ENCODE measurements at regions not wholly inside any gene's neighbourhood (a gene's known extent, or its start where the extent isn't known, plus 50 kb on each side); places are given as distances from the start of the nearest gene placed in this dataset.
"Not testable (repeated sequence)": the region's sequence is repeated elsewhere in the genome, so short reads cannot be mapped to it uniquely, and the experiment has no call there.

DNA sequence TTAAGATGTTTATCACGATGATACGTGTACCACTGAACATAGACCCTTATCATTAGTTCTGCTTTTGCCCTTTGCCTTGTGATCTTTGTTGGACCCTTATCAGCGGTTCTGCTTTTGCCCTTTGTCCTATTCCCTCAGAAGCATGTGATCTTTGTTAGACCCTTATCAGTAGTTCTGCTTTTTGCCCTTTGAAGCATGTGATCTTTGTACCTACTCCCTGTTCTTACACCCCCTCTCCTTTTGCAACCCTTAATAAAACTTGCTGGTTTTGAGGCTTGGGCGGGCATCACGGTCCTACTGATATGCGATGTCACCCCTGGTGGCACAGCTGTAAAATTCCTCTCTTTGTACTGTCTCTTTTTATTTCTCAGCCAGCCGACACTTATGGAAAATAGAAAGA lies 117.0 kb downstream of the SDHAF3 start:
- H3K36me3 Mint-ChIP-seq; H3K27me3 Mint-ChIP-seq (ENCODE audit: low read depth in 2 of 2); DNase-seq; H3K4me3 ChIP-seq (ENCODE audit: low read length); H3K27me3 ChIP-seq (ENCODE audit: control insufficient read depth, insufficient read depth, low read length); H3K4me1 Mint-ChIP-seq; H3K4me1 ChIP-seq (ENCODE audit: control insufficient read depth, insufficient read depth, low read length); H3K4me3 Mint-ChIP-seq; intact Hi-C loops (cut with micrococcal nuclease); H3K27ac ChIP-seq (ENCODE audit: low read length); H3K27ac Mint-ChIP-seq; H3K36me3 ChIP-seq (ENCODE audit: control insufficient read depth, insufficient read depth, low read length); ATAC-seq: not testable (repeated sequence)
- 82% methylated on average over 7 of the region's 7 CpGs for WGBS (ENCODE audit: insufficient coverage)
- peaks cover 23% of the 10 kb centered on the region in 2 donors for H3K9me3 Mint-ChIP-seq
- peaks cover 11% of the 10 kb centered on the region for H3K9me3 ChIP-seq (ENCODE audit: control insufficient read depth, insufficient read depth, low read length)

DNA sequence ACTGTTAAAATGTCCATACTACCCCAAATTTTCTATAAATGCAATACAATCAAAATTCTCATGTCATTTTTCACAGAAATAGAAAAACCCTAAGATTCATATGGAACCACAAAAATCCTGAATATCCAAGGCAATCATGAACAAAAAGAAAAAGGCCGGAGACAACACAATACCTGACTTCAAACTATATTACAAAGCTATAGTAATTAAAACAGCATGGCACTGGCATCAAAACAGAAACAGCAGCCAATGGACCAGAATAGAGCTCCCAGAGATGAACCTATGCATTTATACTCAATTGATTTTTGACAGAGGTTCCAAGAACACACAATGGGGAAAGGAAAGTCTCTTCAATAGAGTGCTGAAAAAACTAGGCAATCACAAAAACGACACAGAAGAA lies 128.8 kb downstream of the SDHAF3 start:
- Mint-ChIP-seq H3K27ac (no peak overlapping the region), H3K36me3 (no peaks in the 10 kb centered on the region), H3K4me3 (no peak overlapping the region), H3K9me3 (peaks cover 9 to 11% of the 10 kb centered on the region in 2 donors), H3K4me1 (no peaks in the 10 kb centered on the region), H3K27me3 (ENCODE audit: low read depth in 2 of 2) (no peaks in the 10 kb centered on the region)
- Histone ChIP-seq H3K9me3 (ENCODE audit: control insufficient read depth, insufficient read depth, low read length) (no peaks in the 10 kb centered on the region), H3K4me3 (ENCODE audit: low read length) (no peak overlapping the region), H3K27me3 (ENCODE audit: control insufficient read depth, insufficient read depth, low read length) (no peaks in the 10 kb centered on the region), H3K36me3 (ENCODE audit: control insufficient read depth, insufficient read depth, low read length) (no peaks in the 10 kb centered on the region), H3K4me1 (ENCODE audit: control insufficient read depth, insufficient read depth, low read length) (no peaks in the 10 kb centered on the region), H3K27ac (ENCODE audit: low read length) (no peak overlapping the region)
- 64% methylated on average over 1 of the region's 2 CpGs for WGBS (ENCODE audit: insufficient coverage)
- TF ChIP-seq, protein P1, sequence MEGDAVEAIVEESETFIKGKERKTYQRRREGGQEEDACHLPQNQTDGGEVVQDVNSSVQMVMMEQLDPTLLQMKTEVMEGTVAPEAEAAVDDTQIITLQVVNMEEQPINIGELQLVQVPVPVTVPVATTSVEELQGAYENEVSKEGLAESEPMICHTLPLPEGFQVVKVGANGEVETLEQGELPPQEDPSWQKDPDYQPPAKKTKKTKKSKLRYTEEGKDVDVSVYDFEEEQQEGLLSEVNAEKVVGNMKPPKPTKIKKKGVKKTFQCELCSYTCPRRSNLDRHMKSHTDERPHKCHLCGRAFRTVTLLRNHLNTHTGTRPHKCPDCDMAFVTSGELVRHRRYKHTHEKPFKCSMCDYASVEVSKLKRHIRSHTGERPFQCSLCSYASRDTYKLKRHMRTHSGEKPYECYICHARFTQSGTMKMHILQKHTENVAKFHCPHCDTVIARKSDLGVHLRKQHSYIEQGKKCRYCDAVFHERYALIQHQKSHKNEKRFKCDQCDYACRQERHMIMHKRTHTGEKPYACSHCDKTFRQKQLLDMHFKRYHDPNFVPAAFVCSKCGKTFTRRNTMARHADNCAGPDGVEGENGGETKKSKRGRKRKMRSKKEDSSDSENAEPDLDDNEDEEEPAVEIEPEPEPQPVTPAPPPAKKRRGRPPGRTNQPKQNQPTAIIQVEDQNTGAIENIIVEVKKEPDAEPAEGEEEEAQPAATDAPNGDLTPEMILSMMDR (IDR thresholded peaks at IDR 0.05) = no peak
- intact Hi-C loops (cut with micrococcal nuclease) = no loop called here
- DNase-seq = no peak
- no peak for ATAC-seq

DNA sequence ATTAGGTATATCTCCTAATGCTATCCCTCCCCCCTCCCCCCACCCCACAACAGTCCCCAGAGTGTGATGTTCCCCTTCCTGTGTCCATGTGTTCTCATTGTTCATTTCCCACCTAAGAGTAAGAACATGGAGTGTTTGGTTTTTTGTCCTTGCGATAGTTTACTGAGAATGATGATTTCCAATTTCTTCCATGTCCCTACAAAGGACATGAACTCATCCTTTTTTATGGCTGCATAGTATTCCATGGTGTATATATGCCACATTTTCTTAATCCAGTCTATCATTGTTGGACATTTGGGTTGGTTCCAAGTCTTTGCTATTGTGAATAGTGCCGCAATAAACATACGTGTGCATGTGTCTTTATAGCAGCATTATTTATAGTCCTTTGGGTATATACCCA lies 140.7 kb downstream of the SDHAF3 start:
- H3K9me3 ChIP-seq (ENCODE audit: control insufficient read depth, insufficient read depth, low read length); H3K36me3 ChIP-seq (ENCODE audit: control insufficient read depth, insufficient read depth, low read length); H3K4me1 ChIP-seq (ENCODE audit: control insufficient read depth, insufficient read depth, low read length); H3K9me3 Mint-ChIP-seq; ATAC-seq; H3K4me3 ChIP-seq (ENCODE audit: low read length); H3K27me3 Mint-ChIP-seq (ENCODE audit: low read depth in 2 of 2); H3K27ac Mint-ChIP-seq; intact Hi-C loops (cut with micrococcal nuclease); DNase-seq; H3K27me3 ChIP-seq (ENCODE audit: control insufficient read depth, insufficient read depth, low read length); H3K4me1 Mint-ChIP-seq; H3K4me3 Mint-ChIP-seq; H3K36me3 Mint-ChIP-seq; H3K27ac ChIP-seq (ENCODE audit: low read length): not testable (repeated sequence)
- no CpG with 5 or more reads among the region's 3 CpGs for WGBS (ENCODE audit: insufficient coverage)

DNA sequence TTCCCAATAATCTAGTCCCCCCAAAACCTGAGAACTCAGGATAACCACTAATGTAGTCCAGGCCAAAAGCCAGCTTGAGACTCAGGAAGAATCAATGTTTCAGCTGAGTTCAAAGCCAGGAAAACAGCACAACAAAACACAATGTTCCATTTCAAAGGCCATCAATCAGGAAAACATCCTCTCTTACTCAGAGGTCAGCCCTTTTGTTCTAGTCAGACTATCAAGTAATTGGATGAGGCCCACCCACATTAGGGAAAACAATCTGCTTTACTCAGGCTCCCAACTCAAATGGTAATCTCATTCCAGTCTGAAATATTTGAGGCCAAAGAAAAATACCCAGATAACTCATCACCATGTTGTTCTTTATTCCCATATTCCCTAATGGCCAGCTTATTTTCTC lies 152.2 kb downstream of the SDHAF3 start:
- no peaks in the 10 kb centered on the region for H3K4me1 Mint-ChIP-seq
- H3K4me3 Mint-ChIP-seq = no peak overlapping the region
- H3K4me3 ChIP-seq (ENCODE audit: low read length) = no peak overlapping the region
- H3K9me3 Mint-ChIP-seq = peaks cover 5 to 9% of the 10 kb centered on the region in 2 donors
- no peaks in the 10 kb centered on the region for H3K27me3 Mint-ChIP-seq (ENCODE audit: low read depth in 2 of 2)
- ATAC-seq (no peak), DNase-seq (no peak)
- H3K9me3 ChIP-seq (ENCODE audit: control insufficient read depth, insufficient read depth, low read length) = no peaks in the 10 kb centered on the region
- no peaks in the 10 kb centered on the region for H3K36me3 Mint-ChIP-seq
- intact Hi-C loops (cut with micrococcal nuclease) = no loop called here
- no peak overlapping the region for H3K27ac ChIP-seq (ENCODE audit: low read length)
- H3K36me3 ChIP-seq (ENCODE audit: control insufficient read depth, insufficient read depth, low read length) = no peaks in the 10 kb centered on the region
- no peak overlapping the region for H3K27ac Mint-ChIP-seq
- H3K4me1 ChIP-seq (ENCODE audit: control insufficient read depth, insufficient read depth, low read length) = no peaks in the 10 kb centered on the region
- TF ChIP-seq, protein P1 (IDR thresholded peaks at IDR 0.05) = no peak
- no peaks in the 10 kb centered on the region for H3K27me3 ChIP-seq (ENCODE audit: control insufficient read depth, insufficient read depth, low read length)

DNA sequence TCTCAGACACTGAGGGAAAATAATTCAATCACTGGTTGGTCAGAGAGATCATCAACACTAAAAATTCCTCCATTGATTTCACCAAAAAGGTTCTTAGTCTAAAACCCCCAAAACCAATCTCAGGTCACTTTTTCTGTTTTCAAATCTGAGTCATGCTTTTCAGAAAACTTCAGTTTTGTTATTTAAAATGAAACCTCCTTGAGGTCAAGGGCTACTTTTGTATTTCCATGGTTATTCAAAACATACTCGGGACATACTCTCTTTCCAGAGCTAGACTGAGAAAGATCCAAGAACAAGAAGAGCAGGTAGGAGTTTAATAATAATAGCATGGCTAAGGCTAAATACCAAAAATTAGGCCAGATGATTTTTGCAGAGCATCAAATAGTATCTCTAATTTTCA lies 152.8 kb downstream of the SDHAF3 start:
- H3K4me1 Mint-ChIP-seq = no peaks in the 10 kb centered on the region
- no peaks in the 10 kb centered on the region for H3K4me1 ChIP-seq (ENCODE audit: control insufficient read depth, insufficient read depth, low read length)
- no peaks in the 10 kb centered on the region for H3K36me3 Mint-ChIP-seq
- intact Hi-C loops (cut with micrococcal nuclease) = no loop called here
- H3K36me3 ChIP-seq (ENCODE audit: control insufficient read depth, insufficient read depth, low read length) = no peaks in the 10 kb centered on the region
- H3K27me3 Mint-ChIP-seq (ENCODE audit: low read depth in 2 of 2) = no peaks in the 10 kb centered on the region
- no peak overlapping the region for H3K4me3 ChIP-seq (ENCODE audit: low read length)
- H3K27me3 ChIP-seq (ENCODE audit: control insufficient read depth, insufficient read depth, low read length) = no peaks in the 10 kb centered on the region
- TF ChIP-seq, protein P1 (IDR thresholded peaks at IDR 0.05) = no peak
- no peak for ATAC-seq
- DNase-seq = no peak
- no CpG with 5 or more reads among the region's 1 CpG for WGBS (ENCODE audit: insufficient coverage)
- H3K9me3 Mint-ChIP-seq = peaks cover 5 to 9% of the 10 kb centered on the region in 2 donors
- no peak overlapping the region for H3K27ac Mint-ChIP-seq
- H3K4me3 Mint-ChIP-seq = no peak overlapping the region
- no peak overlapping the region for H3K27ac ChIP-seq (ENCODE audit: low read length)
- H3K9me3 ChIP-seq (ENCODE audit: control insufficient read depth, insufficient read depth, low read length) = no peaks in the 10 kb centered on the region
